Suprapubic skin (tissue), 4 donors: ENCODE measurements at regions not wholly inside any gene's neighbourhood (a gene's known extent, or its start where the extent isn't known, plus 50 kb on each side); places are given as distances from the start of the nearest gene placed in this dataset.
"Not testable (repeated sequence)": the region's sequence is repeated elsewhere in the genome, so short reads cannot be mapped to it uniquely, and the experiment has no call there.

Experiments
- DNase-seq, 2 donors: peaks; one replicate each; pipeline ENCODE4 v3.0.0-alpha.2; 2019; ENCODE audit warnings: low spot score in 2 of 2
- H3K27ac ChIP-seq: fragments of 200-600 bp; sonication (generic); one replicate; pipeline ENCODE4 v1.5.1; 2019
- H3K27me3 ChIP-seq: fragments of 200-600 bp; sonication (generic); one replicate; pipeline ENCODE4 v1.5.1; 2019
- H3K36me3 ChIP-seq: fragments of 200-600 bp; sonication (generic); one replicate; pipeline ENCODE4 v1.5.1; 2019
- H3K4me1 ChIP-seq: fragments of 200-600 bp; sonication (generic); one replicate; pipeline ENCODE4 v1.5.1; 2019
- H3K4me3 ChIP-seq: fragments of 200-600 bp; sonication (generic); one replicate; pipeline ENCODE4 v1.5.1; 2019; ENCODE audit warnings: mild to moderate bottlenecking
- H3K9me3 ChIP-seq: fragments of 200-600 bp; sonication (generic); one replicate; pipeline ENCODE4 v1.5.1; 2019
- EP300 ChIP-seq: sonication (generic); formaldehyde crosslinking; IDR thresholded peaks from one replicate; pipeline ENCODE4 v1.6.1; 2017; ENCODE audit warnings: antibody characterized with exemption
- POLR2A ChIP-seq, 2 donors: fragments of 450-650 bp; IDR thresholded peaks; one replicate each; pipeline ENCODE4 v1.6.1; 2017; ENCODE audit warnings: antibody characterized with exemption in 2 of 2, mild to moderate bottlenecking in 2 of 2, moderate library complexity in 2 of 2
- POLR2AphosphoS5 ChIP-seq, 3 donors: sonication (generic); formaldehyde crosslinking; IDR thresholded peaks; one replicate each; pipeline ENCODE4 v1.6.1; 2017; ENCODE audit warnings: antibody characterized with exemption in 3 of 3
- WGBS: methylation state at CpG from one replicate; pipeline ENCODE4 v1.1.5; 2018; 5-methylcytosine and 5-hydroxymethylcytosine counted together
- TF ChIP-seq, protein P1 (sequence below), 2 donors: fragments of 200-600 bp in 1 of 2; fragments of 450-650 bp in 1 of 2; sonication (generic) in 1 of 2; IDR thresholded peaks; one replicate each; pipeline ENCODE4 v1.5.1; 2016 to 2019; ENCODE audit warnings: antibody characterized with exemption in 2 of 2, mild to moderate bottlenecking in 1 of 2, moderate library complexity in 1 of 2

- Histone ChIP-seq H3K27me3 (no peaks in the 10 kb centered on the region), H3K9me3 (no peaks in the 10 kb centered on the region), H3K4me1 (no peaks in the 10 kb centered on the region), H3K4me3 (no peak overlapping the region), H3K27ac (no peak overlapping the region), H3K36me3 (no peaks in the 10 kb centered on the region)
- TF ChIP-seq EP300 = no peak
- TF ChIP-seq, protein P1, sequence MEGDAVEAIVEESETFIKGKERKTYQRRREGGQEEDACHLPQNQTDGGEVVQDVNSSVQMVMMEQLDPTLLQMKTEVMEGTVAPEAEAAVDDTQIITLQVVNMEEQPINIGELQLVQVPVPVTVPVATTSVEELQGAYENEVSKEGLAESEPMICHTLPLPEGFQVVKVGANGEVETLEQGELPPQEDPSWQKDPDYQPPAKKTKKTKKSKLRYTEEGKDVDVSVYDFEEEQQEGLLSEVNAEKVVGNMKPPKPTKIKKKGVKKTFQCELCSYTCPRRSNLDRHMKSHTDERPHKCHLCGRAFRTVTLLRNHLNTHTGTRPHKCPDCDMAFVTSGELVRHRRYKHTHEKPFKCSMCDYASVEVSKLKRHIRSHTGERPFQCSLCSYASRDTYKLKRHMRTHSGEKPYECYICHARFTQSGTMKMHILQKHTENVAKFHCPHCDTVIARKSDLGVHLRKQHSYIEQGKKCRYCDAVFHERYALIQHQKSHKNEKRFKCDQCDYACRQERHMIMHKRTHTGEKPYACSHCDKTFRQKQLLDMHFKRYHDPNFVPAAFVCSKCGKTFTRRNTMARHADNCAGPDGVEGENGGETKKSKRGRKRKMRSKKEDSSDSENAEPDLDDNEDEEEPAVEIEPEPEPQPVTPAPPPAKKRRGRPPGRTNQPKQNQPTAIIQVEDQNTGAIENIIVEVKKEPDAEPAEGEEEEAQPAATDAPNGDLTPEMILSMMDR (IDR thresholded peaks at IDR 0.05) = no peak
- no peak for TF ChIP-seq POLR2A (IDR thresholded peaks at IDR 0.05)
- TF ChIP-seq POLR2AphosphoS5 (IDR thresholded peaks at IDR 0.05) = no peak
- whole genome bisulfite sequencing = 52% methylated on average over 1 of the region's 1 CpG
- DNase-seq = no peak
These were observed 945.8 kb upstream of the ADGRB3 start for GRCh38 chr6:67689329-67689728.

DNA sequence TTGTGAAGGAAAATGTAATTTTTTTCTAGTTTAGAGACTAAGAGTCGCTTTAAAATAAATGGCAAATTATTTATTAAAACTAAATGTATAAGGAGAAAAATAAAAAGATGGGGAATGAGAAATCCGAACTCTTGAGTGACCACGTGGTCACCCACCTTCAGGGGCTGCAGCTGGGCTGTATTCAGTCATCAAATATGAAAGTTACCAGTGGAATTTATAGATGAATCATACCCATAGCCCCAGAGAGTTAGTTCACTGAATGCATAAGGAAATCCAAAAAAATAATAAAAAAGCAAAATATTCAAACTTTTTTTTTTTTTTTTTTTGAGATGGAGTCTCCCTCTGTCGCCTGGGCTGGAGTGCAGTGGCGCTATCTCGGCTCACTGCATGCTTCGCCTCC is 947.7 kb upstream of the ADGRB3 start:
- no peak overlapping the region for H3K4me3 ChIP-seq
- no peak overlapping the region for H3K27ac ChIP-seq
- H3K36me3 ChIP-seq = no peaks in the 10 kb centered on the region
- TF ChIP-seq EP300 = no peak
- no peak for TF ChIP-seq POLR2A (IDR thresholded peaks at IDR 0.05)
- TF ChIP-seq, protein P1 (IDR thresholded peaks at IDR 0.05) = no peak
- TF ChIP-seq POLR2AphosphoS5 (IDR thresholded peaks at IDR 0.05) = no peak
- no peaks in the 10 kb centered on the region for H3K4me1 ChIP-seq
- H3K9me3 ChIP-seq = no peaks in the 10 kb centered on the region
- WGBS = 85% methylated on average over 7 of the region's 7 CpGs
- no peaks in the 10 kb centered on the region for H3K27me3 ChIP-seq
- no peak for DNase-seq

DNA sequence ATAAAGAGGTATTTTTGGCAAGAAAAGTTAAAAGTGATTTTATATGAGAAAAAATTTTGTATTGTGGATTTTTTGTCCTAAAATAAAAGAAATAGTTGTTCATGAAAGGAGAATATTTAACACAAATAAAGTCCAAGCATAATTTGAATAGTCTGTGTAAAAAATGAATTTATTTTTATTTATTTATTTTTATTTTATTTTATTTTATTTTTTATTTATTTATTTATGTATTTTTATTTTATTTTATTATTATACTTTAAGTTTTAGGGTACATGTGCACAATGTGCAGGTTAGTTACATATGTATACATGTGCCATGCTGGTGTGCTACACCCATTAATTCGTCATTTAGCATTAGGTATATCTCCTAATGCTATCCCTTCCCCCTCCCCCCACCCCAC is 948.9 kb upstream of the ADGRB3 start:
- 82% methylated on average over 1 of the region's 1 CpG for WGBS
- H3K36me3 ChIP-seq, H3K4me1 ChIP-seq, H3K27me3 ChIP-seq, DNase-seq, H3K9me3 ChIP-seq, H3K27ac ChIP-seq, H3K4me3 ChIP-seq: not testable (repeated sequence)

DNA sequence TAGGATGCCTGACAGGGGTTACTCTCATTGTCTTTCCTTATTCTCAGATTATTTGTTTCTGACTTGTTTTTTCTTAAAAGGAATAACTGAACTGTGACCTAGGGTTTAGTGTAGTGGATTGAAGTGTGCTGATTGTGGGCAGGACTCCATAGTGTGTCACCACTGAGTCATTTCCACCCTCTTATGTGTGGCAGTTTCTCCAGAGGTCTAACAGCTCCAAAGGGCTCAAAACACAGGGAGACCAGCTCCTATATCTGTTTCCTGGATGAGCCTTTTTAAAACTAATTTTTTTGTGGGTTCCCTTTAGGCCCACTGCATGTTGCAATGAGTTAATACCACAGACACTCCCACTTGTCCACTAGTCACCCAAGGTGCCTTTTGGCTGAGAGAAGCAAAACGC is 951.1 kb upstream of the ADGRB3 start:
- no peaks in the 10 kb centered on the region for H3K36me3 ChIP-seq
- 80% methylated on average over 1 of the region's 1 CpG for WGBS
- H3K4me1 ChIP-seq = no peaks in the 10 kb centered on the region
- TF ChIP-seq EP300 = no peak
- TF ChIP-seq POLR2AphosphoS5 (IDR thresholded peaks at IDR 0.05) = no peak
- TF ChIP-seq POLR2A (IDR thresholded peaks at IDR 0.05) = no peak
- TF ChIP-seq, protein P1 (IDR thresholded peaks at IDR 0.05) = no peak
- no peaks in the 10 kb centered on the region for H3K27me3 ChIP-seq
- H3K9me3 ChIP-seq = no peaks in the 10 kb centered on the region
- no peak overlapping the region for H3K27ac ChIP-seq
- no peak overlapping the region for H3K4me3 ChIP-seq
- no peak for DNase-seq

- no peak for DNase-seq
- H3K27me3 ChIP-seq = no peaks in the 10 kb centered on the region
- no peaks in the 10 kb centered on the region for H3K4me1 ChIP-seq
- H3K4me3 ChIP-seq = no peak overlapping the region
- H3K36me3 ChIP-seq = no peaks in the 10 kb centered on the region
- TF ChIP-seq POLR2AphosphoS5 (IDR thresholded peaks at IDR 0.05) (no peak), POLR2A (IDR thresholded peaks at IDR 0.05) (no peak), EP300 (no peak)
- TF ChIP-seq, protein P1 (IDR thresholded peaks at IDR 0.05) = no peak
- 86% methylated on average over 2 of the region's 2 CpGs for WGBS
- peaks cover 6% of the 10 kb centered on the region for H3K9me3 ChIP-seq
- no peak overlapping the region for H3K27ac ChIP-seq
These were observed 954.7 kb upstream of the ADGRB3 start for GRCh38 chr6:67680297-67680932.
